HCT116 (cell line): ENCODE measurements at regions not wholly inside any gene's neighbourhood (a gene's known extent, or its start where the extent isn't known, plus 50 kb on each side); places are given as distances from the start of the nearest gene placed in this dataset.

ENCODE experiments used
- ATAC-seq: fragments of 200-7000 bp; cut with Tn5 transposase; 2 replicates; pipeline ENCODE4 v1.9.1; 2020; ENCODE audit warnings: mild to moderate bottlenecking, moderate library complexity
- BruUV-seq: library from RNA; stranded (reverse); fragments of 400-500 nt; replicated peaks from 2 replicates; lab custom pipeline; 2021; lab: Mats Ljungman, UMichigan
- CTCF ChIA-PET: fragments of 300-600 bp; sonication (Branson Sonifier 250); formaldehyde crosslinking; loops from one replicate; lab custom pipeline; 2021; ENCODE audit warnings: antibody characterized with exemption; lab: Charles Lee
- POLR2A ChIA-PET: fragments of 300-600, 350-600 bp; sonication (Branson Sonifier 250); formaldehyde crosslinking; loops from one replicate; lab custom pipeline; 2021; ENCODE audit warnings: antibody characterized with exemption; lab: Charles Lee
- RAD21 ChIA-PET, 2 experiments: fragments of 300-600 bp; sonication (Branson Sonifier 250); formaldehyde crosslinking; loops; one replicate each; lab custom pipeline; 2023; ENCODE audit warnings: low total read pairs in 2 of 2; ENCODE audit not compliant: uncharacterized antibody in 2 of 2, unreplicated experiment in 2 of 2, low non-redundant PET in 1 of 2; lab: Charles Lee
- DNase-seq: peaks from one replicate; pipeline ENCODE4 v3.0.0-alpha.2; 2010; ENCODE audit warnings: low read depth, low spot score
- H2AFZ ChIP-seq: fragments of 200-600 bp; shearing (Covaris generic), sonication (generic); 2 replicates; pipeline ENCODE4 v1.6.1; 2017; ENCODE audit warnings: low read depth, mixed run types, mixed read lengths, antibody characterized with exemption, low read length; ENCODE audit not compliant: poor library complexity, severe bottlenecking
- H3K27ac ChIP-seq: 2 replicates; pipeline ENCODE4 v1.5.1; 2012; ENCODE audit warnings: low read depth, low read length
- H3K27me3 ChIP-seq: fragments of 200-600 bp; sonication (generic); 2 replicates; pipeline ENCODE4 v1.6.1; 2016; ENCODE audit warnings: mixed run types, low read length, mixed read lengths; ENCODE audit not compliant: insufficient read depth
- H3K36me3 ChIP-seq, 2 experiments: fragments of 200-500 bp in 1 of 2; fragments of 200-600 bp in 1 of 2; sonication (Bioruptor generic) in 1 of 2; sonication (generic) in 1 of 2; 2 replicates each; pipeline versions ENCODE4 v1.5.1 to v1.6.1; 2014 to 2016; ENCODE audit warnings: low read length in 2 of 2, inconsistent platforms in 1 of 2, mixed read lengths in 1 of 2, mixed run types in 1 of 2; ENCODE audit not compliant: insufficient read depth in 2 of 2, control insufficient read depth in 1 of 2
- H3K4me1 ChIP-seq, 2 experiments: fragments of 200-600 bp in 1 of 2; sonication (generic) in 1 of 2; 2 replicates each; pipeline versions ENCODE4 v1.5.1 to v1.6.1; 2012 to 2017; ENCODE audit warnings: low read length in 2 of 2, inconsistent platforms in 1 of 2, mild to moderate bottlenecking in 1 of 2, mixed read lengths in 1 of 2, mixed run types in 1 of 2, moderate library complexity in 1 of 2; ENCODE audit not compliant: insufficient read depth in 2 of 2, control insufficient read depth in 1 of 2
- H3K4me2 ChIP-seq: fragments of 200-600 bp; sonication (generic); 2 replicates; pipeline ENCODE4 v1.6.1; 2017; ENCODE audit warnings: mixed run types, low read length, mixed read lengths
- H3K4me3 ChIP-seq, 2 experiments: fragments of 200-600 bp in 1 of 2; sonication (generic) in 1 of 2; replicated peaks in 1 of 2; 2 replicates each; pipeline ENCODE4 v1.5.1; 2011 to 2016; ENCODE audit warnings: low read length in 2 of 2, control low read depth in 1 of 2, low read depth in 1 of 2, mild to moderate bottlenecking in 1 of 2, mixed read lengths in 1 of 2, mixed run types in 1 of 2
- H3K79me2 ChIP-seq: fragments of 200-600 bp; sonication (generic); 2 replicates; pipeline ENCODE4 v1.6.1; 2017; ENCODE audit warnings: mild to moderate bottlenecking, mixed run types, low read length, moderate library complexity, mixed read lengths; ENCODE audit not compliant: insufficient read depth
- H3K9ac ChIP-seq: fragments of 200-600 bp; sonication (generic); 2 replicates; pipeline ENCODE4 v1.6.1; 2016; ENCODE audit warnings: low read length, mixed read lengths
- H3K9me2 ChIP-seq: fragments of 200-600 bp; sonication (generic), shearing (Covaris generic); 2 replicates; pipeline ENCODE4 v1.6.1; 2017; ENCODE audit warnings: mixed run types, mild to moderate bottlenecking, moderate library complexity; ENCODE audit not compliant: insufficient read depth
- H3K9me3 ChIP-seq, 2 experiments: fragments of 200-500 bp in 1 of 2; fragments of 200-600 bp in 1 of 2; sonication (Bioruptor generic) in 1 of 2; sonication (generic) in 1 of 2; 2 replicates each; pipeline ENCODE4 v1.6.1; 2014 to 2017; ENCODE audit warnings: low read length in 2 of 2, mixed read lengths in 2 of 2, inconsistent platforms in 1 of 2, low read depth in 1 of 2, mild to moderate bottlenecking in 1 of 2, mixed run types in 1 of 2, moderate library complexity in 1 of 2; ENCODE audit not compliant: control insufficient read depth in 1 of 2, insufficient read depth in 1 of 2
- H4K20me1 ChIP-seq: fragments of 200-600 bp; sonication (generic), shearing (Covaris generic); 2 replicates; pipeline ENCODE4 v1.6.1; 2017; ENCODE audit warnings: mixed run types, mild to moderate bottlenecking, moderate library complexity; ENCODE audit not compliant: insufficient read depth
- CBX3 ChIP-seq: IDR thresholded peaks from 2 replicates; pipeline ENCODE4 v1.6.1; 2012; ENCODE audit warnings: low read depth
- CEBPB ChIP-seq: IDR thresholded peaks from 2 replicates; pipeline ENCODE4 v1.6.1; 2012; ENCODE audit warnings: low read depth
- EGR1 ChIP-seq: IDR thresholded peaks from 2 replicates; pipeline ENCODE4 v1.6.1; 2012; ENCODE audit warnings: low read depth
- ELF1 ChIP-seq: IDR thresholded peaks from 2 replicates; pipeline ENCODE4 v1.6.1; 2012; ENCODE audit warnings: low read depth, borderline replicate concordance
- EZH2 ChIP-seq: fragments of 200-600 bp; sonication (generic); IDR thresholded peaks from 2 replicates; pipeline ENCODE4 v1.6.1; 2017; ENCODE audit warnings: antibody characterized with exemption, mixed run types
- EZH2phosphoT487 ChIP-seq: fragments of 200-600 bp; IDR thresholded peaks from 2 replicates; pipeline ENCODE4 v1.6.1; 2018; ENCODE audit warnings: antibody characterized with exemption, borderline replicate concordance
- FOSL1 ChIP-seq: IDR thresholded peaks from 2 replicates; pipeline ENCODE4 v1.6.1; 2012; ENCODE audit warnings: low read depth
- MAX ChIP-seq: IDR thresholded peaks from 2 replicates; pipeline ENCODE4 v1.6.1; 2012
- POLR2A ChIP-seq: IDR thresholded peaks from 2 replicates; pipeline ENCODE4 v1.7.0; 2011; ENCODE audit warnings: borderline replicate concordance; ENCODE audit not compliant: insufficient read depth, insufficient read length; ENCODE audit errors: extremely low read depth
- RAD21 ChIP-seq: IDR thresholded peaks from 2 replicates; pipeline ENCODE4 v1.6.1; 2012; ENCODE audit warnings: low read depth, mild to moderate bottlenecking
- SP1 ChIP-seq: IDR thresholded peaks from 2 replicates; pipeline ENCODE4 v1.6.1; 2012; ENCODE audit warnings: low read depth
- SRF ChIP-seq: IDR thresholded peaks from 2 replicates; pipeline ENCODE4 v1.6.1; 2012; ENCODE audit warnings: low read depth
- TCF7L2 ChIP-seq: IDR thresholded peaks from 2 replicates; pipeline ENCODE4 v1.7.0; 2011; ENCODE audit warnings: borderline replicate concordance, inconsistent platforms; ENCODE audit not compliant: insufficient read depth, insufficient read length; ENCODE audit errors: extremely low read depth
- ZBTB33 ChIP-seq: IDR thresholded peaks from 2 replicates; pipeline ENCODE4 v1.6.1; 2011; ENCODE audit warnings: mild to moderate bottlenecking, low read length, moderate library complexity; ENCODE audit not compliant: insufficient replicate concordance; ENCODE audit errors: extremely low read depth
- ZFX ChIP-seq: fragments of 450-650 bp; IDR thresholded peaks from 2 replicates; pipeline ENCODE4 v1.6.1; 2017
- intact Hi-C: fragments of 100-400 bp; cut with micrococcal nuclease; formaldehyde crosslinking; loops from 2 replicates; pipeline ENCODE4 v1.10.0; 2022
- TF ChIP-seq, protein P1 (sequence below), 3 experiments: fragments of 200-600 bp in 1 of 3; sonication (generic) in 1 of 3; IDR thresholded peaks in 2 of 3; conservative IDR thresholded peaks in 1 of 3; 2 replicates each; pipeline ENCODE4 v1.5.1; 2012 to 2017; ENCODE audit warnings: low read depth in 2 of 3, low read length in 2 of 3, antibody characterized with exemption in 1 of 3, borderline replicate concordance in 1 of 3, control low read depth in 1 of 3, mild to moderate bottlenecking in 1 of 3, mixed read lengths in 1 of 3, mixed run types in 1 of 3, moderate library complexity in 1 of 3; ENCODE audit not compliant: insufficient read depth in 1 of 3

DNA sequence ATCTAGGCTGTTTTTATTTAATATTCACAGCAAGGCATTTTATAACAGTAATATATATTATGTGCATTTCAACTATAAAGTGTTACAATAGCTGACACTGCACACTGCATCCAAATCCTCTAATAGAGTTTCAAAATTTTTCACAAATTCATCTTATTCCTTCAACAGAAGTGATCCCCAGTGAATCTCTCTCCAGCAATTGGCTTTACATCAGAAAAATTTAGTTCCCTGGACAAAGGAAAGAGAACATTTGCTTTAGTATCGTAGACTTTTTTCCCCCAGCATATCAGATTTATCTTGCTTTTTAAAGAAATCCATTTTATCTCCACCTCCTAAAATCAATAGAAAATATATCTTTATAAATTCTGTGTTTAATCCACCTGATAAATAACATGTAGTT is 868.6 kb downstream of the TBL1XR1 start:
- TF ChIP-seq, protein P1, sequence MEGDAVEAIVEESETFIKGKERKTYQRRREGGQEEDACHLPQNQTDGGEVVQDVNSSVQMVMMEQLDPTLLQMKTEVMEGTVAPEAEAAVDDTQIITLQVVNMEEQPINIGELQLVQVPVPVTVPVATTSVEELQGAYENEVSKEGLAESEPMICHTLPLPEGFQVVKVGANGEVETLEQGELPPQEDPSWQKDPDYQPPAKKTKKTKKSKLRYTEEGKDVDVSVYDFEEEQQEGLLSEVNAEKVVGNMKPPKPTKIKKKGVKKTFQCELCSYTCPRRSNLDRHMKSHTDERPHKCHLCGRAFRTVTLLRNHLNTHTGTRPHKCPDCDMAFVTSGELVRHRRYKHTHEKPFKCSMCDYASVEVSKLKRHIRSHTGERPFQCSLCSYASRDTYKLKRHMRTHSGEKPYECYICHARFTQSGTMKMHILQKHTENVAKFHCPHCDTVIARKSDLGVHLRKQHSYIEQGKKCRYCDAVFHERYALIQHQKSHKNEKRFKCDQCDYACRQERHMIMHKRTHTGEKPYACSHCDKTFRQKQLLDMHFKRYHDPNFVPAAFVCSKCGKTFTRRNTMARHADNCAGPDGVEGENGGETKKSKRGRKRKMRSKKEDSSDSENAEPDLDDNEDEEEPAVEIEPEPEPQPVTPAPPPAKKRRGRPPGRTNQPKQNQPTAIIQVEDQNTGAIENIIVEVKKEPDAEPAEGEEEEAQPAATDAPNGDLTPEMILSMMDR (IDR thresholded peaks at IDR 0.05 in 2 of 3, conservative IDR thresholded peaks at IDR 0.05 in 1 of 3; ENCODE audit: borderline replicate concordance in 1 of 3, insufficient read depth in 1 of 3, low read depth in 2 of 3, low read length in 2 of 3), result no peak
- TF ChIP-seq TCF7L2 (no peak), ZBTB33 (no peak), ELF1 (no peak), ZFX (no peak), CEBPB (no peak), RAD21 (no peak), POLR2A (no peak), EGR1 (no peak), SRF (no peak), SP1 (no peak), MAX (no peak), CBX3 (no peak), EZH2 (no peak), EZH2phosphoT487 (no peak), FOSL1 (no peak)
- BruUV-seq, result no TSS peak
- no peaks in the 10 kb centered on the region for H3K9me3 ChIP-seq
- no peak overlapping the region for H3K4me3 ChIP-seq
- no peaks in the 10 kb centered on the region for H3K36me3 ChIP-seq
- intact Hi-C loops, result no loop called here
- RAD21 ChIA-PET, result no interaction called here
- DNase-seq, result no peak
- no peaks in the 10 kb centered on the region for H3K79me2 ChIP-seq
- CTCF ChIA-PET, result no interaction called here
- no peaks in the 10 kb centered on the region for H3K27me3 ChIP-seq
- POLR2A ChIA-PET, result no interaction called here
- H4K20me1 ChIP-seq, result no peaks in the 10 kb centered on the region
- no peaks in the 10 kb centered on the region for H3K4me1 ChIP-seq
- no peak overlapping the region for H3K4me2 ChIP-seq
- H3K9ac ChIP-seq, result no peak overlapping the region
- no peaks in the 10 kb centered on the region for H3K9me2 ChIP-seq
- no peak overlapping the region for H3K27ac ChIP-seq
- no peak for ATAC-seq
- no peak overlapping the region for H2AFZ ChIP-seq
